ENCODE measurements at regions not wholly inside any gene's neighbourhood (a gene's known extent, or its start where the extent isn't known, plus 50 kb on each side); places are given as distances from the start of the nearest gene placed in this dataset.

DNA sequence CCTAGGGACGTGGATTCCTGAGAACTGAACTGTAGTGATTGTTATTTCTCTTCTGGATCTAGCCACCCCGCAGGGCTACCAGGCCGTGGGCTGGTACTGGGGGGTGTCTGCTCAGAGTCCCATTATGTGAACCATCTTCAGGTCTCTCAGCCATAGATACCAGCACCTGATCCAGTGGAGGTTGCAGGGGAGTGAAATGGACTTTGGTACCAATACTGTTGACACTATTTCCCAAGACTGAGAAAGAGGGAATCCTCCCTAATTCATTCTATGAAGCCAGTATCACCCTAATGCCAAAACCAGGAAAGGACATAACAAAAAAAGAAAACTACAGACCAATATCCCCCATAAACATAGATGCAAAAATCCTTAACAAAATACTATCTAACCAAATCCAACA, 237.0 kb upstream of the AGTR1 start:
- Histone ChIP-seq H3K36me3 (ENCODE audit: control insufficient read depth, insufficient read depth, low read length) (no peaks in the 10 kb centered on the region), H3K27ac (ENCODE audit: low read depth, low read length) (no peak overlapping the region), H3K9ac (ENCODE audit: extremely low read depth, low read length, poor library complexity, severe bottlenecking) (no peak overlapping the region), H3K4me1 (ENCODE audit: control insufficient read depth, insufficient read depth, low read length) (peaks cover 8% of the 10 kb centered on the region), H3K27me3 (ENCODE audit: control insufficient read depth, insufficient read depth, low read length, poor library complexity, severe bottlenecking) (no peaks in the 10 kb centered on the region), H3K9me3 (ENCODE audit: control insufficient read depth, low read length) (no peaks in the 10 kb centered on the region), H3K4me3 (ENCODE audit: low read length) (no peak overlapping the region)
- H3K27me3 Mint-ChIP-seq (ENCODE audit: insufficient read depth): no peaks in the 10 kb centered on the region
- TF ChIP-seq, protein P1, sequence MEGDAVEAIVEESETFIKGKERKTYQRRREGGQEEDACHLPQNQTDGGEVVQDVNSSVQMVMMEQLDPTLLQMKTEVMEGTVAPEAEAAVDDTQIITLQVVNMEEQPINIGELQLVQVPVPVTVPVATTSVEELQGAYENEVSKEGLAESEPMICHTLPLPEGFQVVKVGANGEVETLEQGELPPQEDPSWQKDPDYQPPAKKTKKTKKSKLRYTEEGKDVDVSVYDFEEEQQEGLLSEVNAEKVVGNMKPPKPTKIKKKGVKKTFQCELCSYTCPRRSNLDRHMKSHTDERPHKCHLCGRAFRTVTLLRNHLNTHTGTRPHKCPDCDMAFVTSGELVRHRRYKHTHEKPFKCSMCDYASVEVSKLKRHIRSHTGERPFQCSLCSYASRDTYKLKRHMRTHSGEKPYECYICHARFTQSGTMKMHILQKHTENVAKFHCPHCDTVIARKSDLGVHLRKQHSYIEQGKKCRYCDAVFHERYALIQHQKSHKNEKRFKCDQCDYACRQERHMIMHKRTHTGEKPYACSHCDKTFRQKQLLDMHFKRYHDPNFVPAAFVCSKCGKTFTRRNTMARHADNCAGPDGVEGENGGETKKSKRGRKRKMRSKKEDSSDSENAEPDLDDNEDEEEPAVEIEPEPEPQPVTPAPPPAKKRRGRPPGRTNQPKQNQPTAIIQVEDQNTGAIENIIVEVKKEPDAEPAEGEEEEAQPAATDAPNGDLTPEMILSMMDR (conservative IDR thresholded peaks at IDR 0.05): no peak
- no peak for DNase-seq
- WGBS, 2 experiments (ENCODE audit: insufficient coverage in 1 of 2, insufficient read length in 1 of 2): 95% methylated on average over 3 of the region's 3 CpGs; no CpG with 5 or more reads in 1 of the 2 experiments
- H3K36me3 Mint-ChIP-seq (ENCODE audit: low read depth): no peaks in the 10 kb centered on the region
- peaks cover 8% of the 10 kb centered on the region for H3K4me1 Mint-ChIP-seq
- no peak overlapping the region for H3K4me3 Mint-ChIP-seq
- peaks cover 15% of the 10 kb centered on the region for H3K9me3 Mint-ChIP-seq
- no peak overlapping the region for H3K27ac Mint-ChIP-seq

DNA sequence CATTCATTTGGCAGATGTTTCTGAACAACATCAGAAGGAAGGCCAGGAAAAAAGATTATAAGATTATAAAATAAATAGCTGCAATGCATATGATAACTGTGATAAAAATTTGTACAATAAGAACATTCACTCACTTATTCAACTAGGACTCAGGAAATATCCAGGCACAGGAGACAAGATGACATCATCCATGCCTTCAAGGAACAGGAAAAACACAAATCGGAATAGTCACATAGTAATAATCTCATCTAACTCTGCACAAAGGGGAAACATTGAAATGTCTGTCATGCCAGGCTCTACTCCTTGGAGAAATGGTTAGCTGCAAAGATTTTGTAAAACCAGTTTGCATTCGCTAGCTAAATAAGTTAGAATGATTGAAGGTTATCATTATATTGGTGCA, 233.5 kb upstream of the AGTR1 start:
- Histone ChIP-seq H3K9me3 (ENCODE audit: control insufficient read depth, low read length) (no peaks in the 10 kb centered on the region), H3K4me1 (ENCODE audit: control insufficient read depth, insufficient read depth, low read length) (peaks cover 8% of the 10 kb centered on the region), H3K9ac (ENCODE audit: extremely low read depth, low read length, poor library complexity, severe bottlenecking) (no peak overlapping the region), H3K4me3 (ENCODE audit: low read length) (no peak overlapping the region), H3K27me3 (ENCODE audit: control insufficient read depth, insufficient read depth, low read length, poor library complexity, severe bottlenecking) (no peaks in the 10 kb centered on the region), H3K36me3 (ENCODE audit: control insufficient read depth, insufficient read depth, low read length) (no peaks in the 10 kb centered on the region), H3K27ac (ENCODE audit: low read depth, low read length) (no peak overlapping the region)
- 68 to 100% methylated on average over 1 to 2 of the region's 2 CpGs for WGBS, 2 experiments (ENCODE audit: insufficient coverage in 1 of 2, insufficient read length in 1 of 2)
- Mint-ChIP-seq H3K27ac (no peak overlapping the region), H3K4me3 (no peak overlapping the region), H3K27me3 (ENCODE audit: insufficient read depth) (no peaks in the 10 kb centered on the region), H3K4me1 (peaks cover 13% of the 10 kb centered on the region), H3K9me3 (peaks cover 9% of the 10 kb centered on the region), H3K36me3 (ENCODE audit: low read depth) (no peaks in the 10 kb centered on the region)
- TF ChIP-seq, protein P1 (conservative IDR thresholded peaks at IDR 0.05): no peak
- no peak for DNase-seq

DNA sequence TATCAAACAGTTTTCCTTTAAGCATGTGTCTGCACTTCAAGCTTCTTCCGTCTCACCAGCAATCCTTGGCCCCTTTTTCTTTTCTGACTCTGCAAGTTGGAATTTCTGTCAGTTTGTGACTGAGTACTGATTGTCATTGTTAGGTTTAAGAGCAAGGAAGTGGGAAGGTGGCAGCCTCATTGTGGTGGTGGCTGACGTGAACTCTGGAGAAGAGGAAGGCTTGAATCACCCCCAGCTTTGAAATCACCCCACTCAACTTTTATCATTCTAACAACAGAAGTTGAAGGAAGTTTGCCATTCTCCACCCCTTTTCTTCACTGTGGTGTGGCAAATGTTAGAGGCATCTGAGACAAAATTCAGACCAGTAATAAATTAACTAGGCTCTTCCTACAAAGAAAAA, 231.6 kb upstream of the AGTR1 start:
- Histone ChIP-seq H3K4me3 (ENCODE audit: low read length) (no peak overlapping the region), H3K27me3 (ENCODE audit: control insufficient read depth, insufficient read depth, low read length, poor library complexity, severe bottlenecking) (no peaks in the 10 kb centered on the region), H3K27ac (ENCODE audit: low read depth, low read length) (peak overlapping the region; percentile 49), H3K4me1 (ENCODE audit: control insufficient read depth, insufficient read depth, low read length) (peaks cover 8% of the 10 kb centered on the region), H3K36me3 (ENCODE audit: control insufficient read depth, insufficient read depth, low read length) (no peaks in the 10 kb centered on the region), H3K9ac (ENCODE audit: extremely low read depth, low read length, poor library complexity, severe bottlenecking) (no peak overlapping the region), H3K9me3 (ENCODE audit: control insufficient read depth, low read length) (no peaks in the 10 kb centered on the region)
- Mint-ChIP-seq H3K27ac (no peak overlapping the region), H3K4me1 (peaks cover 15% of the 10 kb centered on the region), H3K4me3 (no peak overlapping the region), H3K27me3 (ENCODE audit: insufficient read depth) (no peaks in the 10 kb centered on the region), H3K9me3 (peaks cover 3% of the 10 kb centered on the region), H3K36me3 (ENCODE audit: low read depth) (no peaks in the 10 kb centered on the region)
- TF ChIP-seq, protein P1 (conservative IDR thresholded peaks at IDR 0.05): no peak
- DNase-seq: peak; percentile 50
- WGBS, 2 experiments (ENCODE audit: insufficient coverage in 1 of 2, insufficient read length in 1 of 2): 56 to 57% methylated on average over 1 to 2 of the region's 2 CpGs
